ENCODE measurements at regions not wholly inside any gene's neighbourhood (a gene's known extent, or its start where the extent isn't known, plus 50 kb on each side); places are given as distances from the start of the nearest gene placed in this dataset.

- WGBS (ENCODE audit: low lambda C conversion rate, missing lambda C conversion rate), result 26% methylated on average over 4 of the region's 4 CpGs
- Histone ChIP-seq H3K4me1 (ENCODE audit: insufficient read depth) (peaks cover 59% of the 10 kb centered on the region), H3K27ac (peak overlapping the region; percentile 92), H3K9me2 (replicated peaks; ENCODE audit: insufficient read depth) (no peaks in the 10 kb centered on the region), H3K9me3 (ENCODE audit: low read depth) (no peaks in the 10 kb centered on the region), H3K27me3 (no peaks in the 10 kb centered on the region), H3K4me2 (peak overlapping the region; percentile 63), H3K79me2 (no peaks in the 10 kb centered on the region), H3K4me3 (no peak overlapping the region), H4K20me1 (ENCODE audit: insufficient read depth, poor library complexity, severe bottlenecking) (no peaks in the 10 kb centered on the region), H3K36me3 (replicated peaks; ENCODE audit: insufficient read depth, low read depth) (no peaks in the 10 kb centered on the region), H2AFZ (no peak overlapping the region)
- no peak for TF ChIP-seq EZH2phosphoT487 (IDR thresholded peaks at IDR 0.05; ENCODE audit: low read depth, severe bottlenecking, unreplicated experiment)
- TF ChIP-seq, protein P1, sequence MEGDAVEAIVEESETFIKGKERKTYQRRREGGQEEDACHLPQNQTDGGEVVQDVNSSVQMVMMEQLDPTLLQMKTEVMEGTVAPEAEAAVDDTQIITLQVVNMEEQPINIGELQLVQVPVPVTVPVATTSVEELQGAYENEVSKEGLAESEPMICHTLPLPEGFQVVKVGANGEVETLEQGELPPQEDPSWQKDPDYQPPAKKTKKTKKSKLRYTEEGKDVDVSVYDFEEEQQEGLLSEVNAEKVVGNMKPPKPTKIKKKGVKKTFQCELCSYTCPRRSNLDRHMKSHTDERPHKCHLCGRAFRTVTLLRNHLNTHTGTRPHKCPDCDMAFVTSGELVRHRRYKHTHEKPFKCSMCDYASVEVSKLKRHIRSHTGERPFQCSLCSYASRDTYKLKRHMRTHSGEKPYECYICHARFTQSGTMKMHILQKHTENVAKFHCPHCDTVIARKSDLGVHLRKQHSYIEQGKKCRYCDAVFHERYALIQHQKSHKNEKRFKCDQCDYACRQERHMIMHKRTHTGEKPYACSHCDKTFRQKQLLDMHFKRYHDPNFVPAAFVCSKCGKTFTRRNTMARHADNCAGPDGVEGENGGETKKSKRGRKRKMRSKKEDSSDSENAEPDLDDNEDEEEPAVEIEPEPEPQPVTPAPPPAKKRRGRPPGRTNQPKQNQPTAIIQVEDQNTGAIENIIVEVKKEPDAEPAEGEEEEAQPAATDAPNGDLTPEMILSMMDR (IDR thresholded peaks at IDR 0.05; ENCODE audit: poor library complexity), result no peak
- TF ChIP-seq EZH2 (IDR thresholded peaks at IDR 0.05; ENCODE audit: borderline replicate concordance), result no peak
- DNase-seq (ENCODE audit: low spot score), result peak; percentile 74
Observed at GRCh38 chr14:49972823-49973222, 79.9 kb downstream of the ARF6 start.

DNA sequence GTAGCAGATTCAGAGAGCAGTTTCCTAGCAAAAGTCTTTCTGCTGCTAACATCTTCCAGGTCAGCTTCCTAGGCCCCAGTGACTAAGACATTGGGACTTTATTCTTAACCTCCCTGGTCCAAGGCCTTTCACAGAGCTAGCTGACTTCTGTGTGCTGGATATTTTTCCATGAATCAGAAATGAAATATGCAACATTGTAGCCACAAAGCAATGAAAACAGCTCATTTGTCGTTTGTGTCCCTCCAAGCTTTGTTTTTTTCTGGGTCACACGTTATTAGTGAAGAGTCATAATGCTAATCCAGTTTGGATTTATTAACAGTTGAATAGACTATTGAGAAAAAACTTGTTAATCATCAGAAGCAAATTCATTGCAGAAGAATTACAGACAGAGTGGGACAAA, 82.4 kb downstream of the ARF6 start:
- Histone ChIP-seq H3K4me3 (no peak overlapping the region), H3K27ac (peak overlapping the region; percentile 79), H2AFZ (no peak overlapping the region), H3K36me3 (replicated peaks; ENCODE audit: insufficient read depth, low read depth) (no peaks in the 10 kb centered on the region), H3K4me1 (ENCODE audit: insufficient read depth) (peaks cover 51% of the 10 kb centered on the region), H3K9me2 (replicated peaks; ENCODE audit: insufficient read depth) (no peaks in the 10 kb centered on the region), H4K20me1 (ENCODE audit: insufficient read depth, poor library complexity, severe bottlenecking) (no peaks in the 10 kb centered on the region), H3K9me3 (ENCODE audit: low read depth) (no peaks in the 10 kb centered on the region), H3K27me3 (no peaks in the 10 kb centered on the region), H3K79me2 (no peaks in the 10 kb centered on the region), H3K4me2 (no peak overlapping the region)
- WGBS (ENCODE audit: low lambda C conversion rate, missing lambda C conversion rate), result 45% methylated on average over 2 of the region's 2 CpGs
- TF ChIP-seq EZH2 (IDR thresholded peaks at IDR 0.05; ENCODE audit: borderline replicate concordance) (no peak), EZH2phosphoT487 (IDR thresholded peaks at IDR 0.05; ENCODE audit: low read depth, severe bottlenecking, unreplicated experiment) (no peak)
- TF ChIP-seq, protein P1 (IDR thresholded peaks at IDR 0.05; ENCODE audit: poor library complexity), result no peak
- DNase-seq (ENCODE audit: low spot score), result peak; percentile 67

- Histone ChIP-seq H3K9me3 (ENCODE audit: low read depth) (no peaks in the 10 kb centered on the region), H3K4me3 (no peak overlapping the region), H3K36me3 (replicated peaks; ENCODE audit: insufficient read depth, low read depth) (no peaks in the 10 kb centered on the region), H4K20me1 (ENCODE audit: insufficient read depth, poor library complexity, severe bottlenecking) (no peaks in the 10 kb centered on the region), H3K27me3 (no peaks in the 10 kb centered on the region), H3K79me2 (no peaks in the 10 kb centered on the region), H3K4me2 (no peak overlapping the region), H2AFZ (peak overlapping the region; percentile 23), H3K4me1 (ENCODE audit: insufficient read depth) (peaks cover 46% of the 10 kb centered on the region), H3K27ac (peak overlapping the region; percentile 79), H3K9me2 (replicated peaks; ENCODE audit: insufficient read depth) (no peaks in the 10 kb centered on the region)
- 66% methylated on average over 3 of the region's 3 CpGs for WGBS (ENCODE audit: low lambda C conversion rate, missing lambda C conversion rate)
- no peak for DNase-seq (ENCODE audit: low spot score)
- TF ChIP-seq EZH2phosphoT487 (IDR thresholded peaks at IDR 0.05; ENCODE audit: low read depth, severe bottlenecking, unreplicated experiment), result no peak
Observed at GRCh38 chr14:49975799-49976198, 82.9 kb downstream of the ARF6 start.

GRCh38 chr14:49977126-49977841, 84.4 kb downstream of the ARF6 start:
- Histone ChIP-seq H3K9me2 (replicated peaks; ENCODE audit: insufficient read depth) (no peaks in the 10 kb centered on the region), H3K9me3 (ENCODE audit: low read depth) (no peaks in the 10 kb centered on the region), H3K79me2 (no peaks in the 10 kb centered on the region), H4K20me1 (ENCODE audit: insufficient read depth, poor library complexity, severe bottlenecking) (no peaks in the 10 kb centered on the region), H2AFZ (no peak overlapping the region), H3K4me1 (ENCODE audit: insufficient read depth) (peaks cover 31% of the 10 kb centered on the region), H3K27ac (peak overlapping the region; percentile 79), H3K36me3 (replicated peaks; ENCODE audit: insufficient read depth, low read depth) (no peaks in the 10 kb centered on the region), H3K4me2 (no peak overlapping the region), H3K4me3 (no peak overlapping the region), H3K27me3 (no peaks in the 10 kb centered on the region)
- no peak for DNase-seq (ENCODE audit: low spot score)
- WGBS (ENCODE audit: low lambda C conversion rate, missing lambda C conversion rate), result 90% methylated on average over 5 of the region's 5 CpGs
- TF ChIP-seq EZH2 (IDR thresholded peaks at IDR 0.05; ENCODE audit: borderline replicate concordance) (no peak), EZH2phosphoT487 (IDR thresholded peaks at IDR 0.05; ENCODE audit: low read depth, severe bottlenecking, unreplicated experiment) (no peak)
- TF ChIP-seq, protein P1 (IDR thresholded peaks at IDR 0.05; ENCODE audit: poor library complexity), result no peak
